Inferior parietal cortex (tissue), 1 donor: ENCODE measurements at regions not wholly inside any gene's neighbourhood (a gene's known extent, or its start where the extent isn't known, plus 50 kb on each side); places are given as distances from the start of the nearest gene placed in this dataset.
A peak's percentile ranks its signal among the peaks of the same experiment; 100 is the strongest.

ENCODE experiments used
- DNase-seq: peaks from one replicate; pipeline ENCODE4 v3.0.0-alpha.2; 2016; ENCODE audit errors: extremely low spot score

GRCh38 chr3:177431525-177432176 is 234.4 kb upstream of the TBL1XR1 start:
- DNase-seq, result no peak

GRCh38 chr3:177435301-177435700 is 238.0 kb upstream of the TBL1XR1 start:
- DNase-seq, result no peak

GRCh38 chr3:177437513-177438337 is 240.4 kb upstream of the TBL1XR1 start:
- no peak for DNase-seq

DNA sequence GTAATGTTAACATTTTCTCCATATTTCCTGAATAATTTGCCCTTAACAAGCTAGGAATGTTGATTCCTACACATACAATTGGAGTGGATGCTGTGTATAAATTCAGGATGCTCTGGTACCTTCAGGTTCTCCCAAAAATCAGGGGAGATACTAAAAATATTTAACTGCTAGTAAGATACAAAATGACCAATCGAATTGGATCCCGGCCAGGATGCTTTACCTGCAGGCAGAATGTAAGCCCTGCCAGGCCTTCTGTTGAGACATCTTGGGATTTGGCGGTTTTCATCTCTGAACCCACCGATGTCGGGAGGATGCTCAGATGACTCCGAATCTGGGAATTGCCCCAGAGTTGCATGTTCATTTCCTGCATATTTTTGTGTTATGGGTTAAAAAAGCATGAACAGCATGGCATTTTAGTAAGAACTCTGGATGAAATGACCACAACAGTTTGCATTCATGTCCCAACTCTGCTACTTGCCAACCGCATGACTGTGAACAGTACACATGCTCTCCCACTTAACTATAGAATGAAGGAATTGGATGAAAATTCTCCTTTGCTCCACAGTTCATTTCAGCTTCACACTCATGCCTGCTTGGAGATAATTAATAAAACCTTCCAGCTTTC is 241.4 kb upstream of the TBL1XR1 start:
- no peak for DNase-seq

GRCh38 chr3:177439694-177440269 is 242.5 kb upstream of the TBL1XR1 start:
- DNase-seq, result no peak

GRCh38 chr3:177440456-177441104 is 243.3 kb upstream of the TBL1XR1 start:
- DNase-seq, result no peak

- DNase-seq, result no peak
Measured at GRCh38 chr3:177441276-177441812, 244.1 kb upstream of the TBL1XR1 start.

DNA sequence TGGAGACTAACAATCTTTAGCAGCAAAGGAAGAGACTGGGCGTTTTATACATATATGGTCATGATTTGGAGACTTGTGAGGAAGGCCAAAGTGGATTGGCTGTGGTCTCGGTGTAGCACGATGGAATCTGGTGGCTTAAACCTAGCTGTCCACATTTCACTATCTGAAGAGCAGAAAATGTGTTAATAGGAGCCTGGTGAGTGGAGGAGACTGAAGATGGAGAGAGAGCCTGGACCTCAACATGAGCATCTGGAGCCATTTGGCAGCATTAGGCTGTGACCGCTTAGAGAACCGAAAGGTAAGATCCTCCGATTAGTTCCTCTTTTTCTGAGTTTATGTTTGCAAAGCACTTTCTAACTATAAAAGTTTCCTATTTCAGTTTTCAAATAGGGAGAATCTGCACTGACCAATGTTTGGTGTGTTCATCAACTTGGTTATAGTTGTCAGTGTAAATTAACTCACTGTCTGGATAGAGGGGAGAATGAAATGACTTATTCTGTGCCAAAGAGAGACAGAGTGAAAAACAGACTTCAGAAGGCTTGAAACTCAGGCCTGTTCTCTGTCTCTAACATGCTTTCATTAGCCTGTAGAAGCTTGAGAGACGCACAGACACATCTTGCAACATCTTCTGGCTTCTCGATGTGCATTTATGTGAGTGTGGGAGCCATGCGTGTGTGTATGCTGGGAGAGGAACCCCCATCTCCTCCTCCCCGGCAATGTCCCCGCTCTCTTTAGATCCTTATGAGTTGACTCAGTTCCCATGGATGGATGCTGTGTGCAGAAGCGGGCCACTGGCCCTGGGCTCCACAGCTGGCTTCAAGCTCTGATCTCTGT is 244.7 kb upstream of the TBL1XR1 start:
- no peak for DNase-seq

- DNase-seq, result no peak
Measured at GRCh38 chr3:177443469-177443868, 246.2 kb upstream of the TBL1XR1 start.

DNA sequence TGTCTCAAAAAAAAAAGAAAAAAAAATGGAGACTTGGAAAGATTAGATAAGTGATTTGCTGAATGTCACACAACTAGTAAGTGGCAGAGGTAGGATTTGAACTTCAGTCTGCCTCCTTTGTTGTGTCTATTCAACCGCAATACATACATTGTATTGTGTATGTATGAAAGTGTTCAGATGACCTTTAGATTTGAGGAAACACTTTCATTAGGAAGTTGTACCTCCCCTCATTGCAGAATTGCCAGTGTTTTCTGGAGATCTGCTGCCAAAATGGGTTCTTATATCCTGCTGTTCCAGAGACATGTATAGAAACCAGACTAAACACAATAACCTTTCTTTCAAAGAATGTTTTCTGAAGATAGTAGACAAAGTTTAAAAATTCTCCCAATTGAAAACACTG is 247.4 kb upstream of the TBL1XR1 start:
- no peak for DNase-seq

- no peak for DNase-seq
Measured at GRCh38 chr3:177445549-177445948, 248.3 kb upstream of the TBL1XR1 start.

GRCh38 chr3:177446165-177446601 is 248.9 kb upstream of the TBL1XR1 start:
- no peak for DNase-seq

GRCh38 chr3:177447938-177448337 is 250.7 kb upstream of the TBL1XR1 start:
- no peak for DNase-seq

DNA sequence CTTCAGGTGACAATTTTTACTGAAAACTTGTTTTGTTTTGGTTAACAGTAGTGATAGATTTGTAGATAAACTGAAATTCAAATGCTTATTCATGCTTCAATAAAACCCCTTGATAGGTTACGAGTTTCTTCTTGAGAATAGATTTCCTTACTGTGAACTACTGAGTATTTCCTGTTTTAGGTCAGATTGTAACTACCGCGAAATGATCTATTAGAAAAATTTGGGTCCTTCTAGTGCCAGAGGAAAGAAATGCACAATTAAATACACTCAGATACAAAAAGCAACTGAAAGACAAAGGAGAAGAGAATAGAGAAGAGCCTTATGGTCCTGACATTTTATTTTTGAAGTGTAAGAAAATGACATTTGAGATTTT is 251.7 kb upstream of the TBL1XR1 start:
- DNase-seq, result no peak

DNA sequence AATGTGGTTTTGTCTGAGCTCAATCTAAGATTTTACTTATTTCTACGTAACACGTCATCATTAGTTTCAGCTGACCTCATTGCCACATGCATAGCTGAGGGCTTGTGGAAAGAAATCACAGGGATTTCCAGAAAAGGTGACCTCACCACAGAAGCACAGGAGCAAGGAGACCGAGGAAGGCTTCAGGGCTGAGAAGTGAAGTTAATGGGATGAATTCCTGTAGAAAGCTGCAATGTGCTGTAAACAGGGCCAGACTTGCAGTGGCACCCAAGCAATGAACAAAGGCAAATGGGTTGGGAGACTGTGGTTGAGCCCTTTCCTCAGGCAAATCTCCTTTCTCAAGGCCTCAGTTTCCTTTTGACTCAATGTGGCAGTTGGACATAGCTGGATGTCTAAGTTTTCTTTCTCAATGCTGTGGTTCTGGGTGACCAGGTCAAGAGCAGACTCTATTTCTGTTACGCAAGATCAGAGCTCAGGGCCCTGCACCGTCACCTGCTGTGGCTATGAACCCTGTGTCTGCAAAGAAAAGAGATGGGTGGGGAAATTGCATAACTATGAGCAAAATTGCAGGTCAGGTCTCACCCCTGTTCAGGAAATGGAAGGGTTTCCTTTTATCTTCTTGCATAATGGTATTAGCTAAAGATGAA is 252.2 kb upstream of the TBL1XR1 start:
- no peak for DNase-seq

DNA sequence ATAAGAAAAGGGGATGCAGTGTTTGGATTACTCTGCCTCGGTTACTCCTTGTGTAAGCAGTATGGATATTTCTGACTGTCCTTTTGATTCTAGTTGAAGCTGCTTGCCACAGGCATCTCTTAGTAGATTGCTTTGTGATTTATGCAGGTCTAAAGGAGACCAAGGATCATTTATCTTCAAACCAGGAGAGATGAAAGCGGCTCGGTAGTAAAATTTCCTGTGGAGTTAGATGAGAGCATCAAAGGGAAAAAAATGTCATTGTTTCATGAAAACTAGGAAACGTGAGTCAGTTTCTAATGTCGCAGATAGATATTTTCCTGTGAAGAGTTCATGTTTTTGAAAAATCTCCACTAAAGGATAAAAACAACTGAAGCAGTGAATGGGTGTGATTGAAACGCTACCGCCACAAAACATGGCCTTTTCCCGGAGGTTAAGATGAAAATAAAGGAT is 254.0 kb upstream of the TBL1XR1 start:
- no peak for DNase-seq

DNA sequence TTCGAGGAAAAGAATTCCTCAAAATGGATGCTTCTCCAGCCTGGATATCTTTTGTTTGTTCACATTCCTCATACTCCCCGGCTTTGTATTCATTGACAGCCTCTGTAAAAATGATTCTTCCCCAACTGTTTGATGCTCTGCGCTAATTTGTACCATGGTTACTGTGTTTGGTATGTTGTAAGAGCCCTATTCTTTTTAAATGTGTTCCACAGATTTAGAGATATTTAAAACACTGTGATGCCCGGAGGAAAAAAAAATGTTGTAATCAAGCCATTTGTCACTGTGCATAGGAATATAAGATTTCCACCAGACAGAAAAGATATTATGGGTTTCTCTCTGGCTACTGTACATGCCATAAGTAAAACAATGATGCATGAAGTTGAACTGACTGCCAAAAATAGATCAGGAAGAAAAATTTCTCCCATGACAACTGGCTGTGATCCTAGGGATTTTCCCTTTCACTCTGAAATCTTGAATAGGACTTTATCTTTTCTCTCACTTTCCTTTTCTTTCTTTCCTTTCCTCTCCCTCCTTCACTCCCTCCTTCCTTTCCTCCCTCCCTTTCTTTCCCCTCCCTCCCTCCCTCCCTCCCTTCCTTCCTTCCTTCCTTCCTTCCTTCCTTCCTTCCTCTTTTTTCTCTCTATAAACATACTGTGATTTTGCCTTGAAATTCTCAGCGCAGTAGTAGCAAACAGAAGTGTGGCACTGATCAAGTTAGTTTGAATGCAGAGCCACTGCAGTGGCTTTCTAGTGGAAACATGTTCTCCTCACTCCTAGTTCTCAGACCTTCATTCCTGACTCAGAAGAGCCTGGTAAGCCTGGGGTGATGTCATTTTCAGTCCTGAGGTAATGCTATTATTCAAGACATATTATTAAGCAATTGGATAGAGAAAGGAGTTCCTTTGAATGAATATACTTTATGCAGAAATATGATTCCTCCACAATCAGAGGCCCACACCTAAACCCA is 254.9 kb upstream of the TBL1XR1 start:
- DNase-seq, result peak; percentile 63

GRCh38 chr3:177452831-177453450 is 255.7 kb upstream of the TBL1XR1 start:
- no peak for DNase-seq

GRCh38 chr3:177453451-177453844 is 256.2 kb upstream of the TBL1XR1 start:
- no peak for DNase-seq
